Sigmoid colon (tissue), 4 donors: ENCODE measurements at regions not wholly inside any gene's neighbourhood (a gene's known extent, or its start where the extent isn't known, plus 50 kb on each side); places are given as distances from the start of the nearest gene placed in this dataset.
"Not testable (repeated sequence)": the region's sequence is repeated elsewhere in the genome, so short reads cannot be mapped to it uniquely, and the experiment has no call there.

ENCODE experiments used
- EP300 ChIP-seq, 4 donors: sonication (generic); formaldehyde crosslinking; IDR thresholded peaks; one replicate each; pipeline ENCODE4 v1.6.1; 2017; ENCODE audit warnings: antibody characterized with exemption in 4 of 4
- POLR2A ChIP-seq, 2 donors: fragments of 450-650 bp; IDR thresholded peaks; one replicate each; pipeline ENCODE4 v1.6.1; 2016; ENCODE audit warnings: antibody characterized with exemption in 2 of 2, mild to moderate bottlenecking in 2 of 2, moderate library complexity in 2 of 2
- POLR2AphosphoS5 ChIP-seq, 4 donors: sonication (generic); formaldehyde crosslinking; IDR thresholded peaks; one replicate each; pipeline ENCODE4 v1.6.1; 2017; ENCODE audit warnings: antibody characterized with exemption in 4 of 4
- TF ChIP-seq, protein P1 (sequence below), 4 experiments: fragments of 450-650 bp in 3 of 4; fragments of 200-600 bp in 1 of 4; IDR thresholded peaks; one replicate each; pipeline ENCODE4 v1.5.1; 2016 to 2019; ENCODE audit warnings: antibody characterized with exemption in 4 of 4, mild to moderate bottlenecking in 3 of 4, moderate library complexity in 2 of 4

DNA sequence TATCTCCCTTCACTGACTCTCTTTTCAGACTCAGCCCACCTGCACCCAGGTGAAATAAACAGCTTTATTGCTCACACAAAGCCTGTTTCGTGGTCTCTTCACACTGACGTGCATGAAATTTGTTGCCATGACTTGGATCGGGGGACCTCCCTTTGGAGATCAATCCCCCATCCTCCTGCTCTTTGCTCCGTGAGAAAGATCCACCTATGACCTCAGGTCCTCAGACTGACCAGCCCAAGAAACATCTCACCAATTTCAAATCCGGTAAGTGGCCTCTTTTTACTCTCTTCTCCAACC is 638.3 kb downstream of the UTRN start:
- TF ChIP-seq, protein P1, sequence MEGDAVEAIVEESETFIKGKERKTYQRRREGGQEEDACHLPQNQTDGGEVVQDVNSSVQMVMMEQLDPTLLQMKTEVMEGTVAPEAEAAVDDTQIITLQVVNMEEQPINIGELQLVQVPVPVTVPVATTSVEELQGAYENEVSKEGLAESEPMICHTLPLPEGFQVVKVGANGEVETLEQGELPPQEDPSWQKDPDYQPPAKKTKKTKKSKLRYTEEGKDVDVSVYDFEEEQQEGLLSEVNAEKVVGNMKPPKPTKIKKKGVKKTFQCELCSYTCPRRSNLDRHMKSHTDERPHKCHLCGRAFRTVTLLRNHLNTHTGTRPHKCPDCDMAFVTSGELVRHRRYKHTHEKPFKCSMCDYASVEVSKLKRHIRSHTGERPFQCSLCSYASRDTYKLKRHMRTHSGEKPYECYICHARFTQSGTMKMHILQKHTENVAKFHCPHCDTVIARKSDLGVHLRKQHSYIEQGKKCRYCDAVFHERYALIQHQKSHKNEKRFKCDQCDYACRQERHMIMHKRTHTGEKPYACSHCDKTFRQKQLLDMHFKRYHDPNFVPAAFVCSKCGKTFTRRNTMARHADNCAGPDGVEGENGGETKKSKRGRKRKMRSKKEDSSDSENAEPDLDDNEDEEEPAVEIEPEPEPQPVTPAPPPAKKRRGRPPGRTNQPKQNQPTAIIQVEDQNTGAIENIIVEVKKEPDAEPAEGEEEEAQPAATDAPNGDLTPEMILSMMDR (IDR thresholded peaks at IDR 0.05): not testable (repeated sequence)
- not testable (repeated sequence) for TF ChIP-seq POLR2A, EP300, POLR2AphosphoS5 (IDR thresholded peaks at IDR 0.05)
